HG03175 (cell line): ENCODE measurements at regions not wholly inside any gene's neighbourhood (a gene's known extent, or its start where the extent isn't known, plus 50 kb on each side); places are given as distances from the start of the nearest gene placed in this dataset.

Source experiments
- ATAC-seq: cut with Tn5 transposase; IDR thresholded peaks from one replicate; pipeline ENCODE4 v1.9.1; 2021; ENCODE audit warnings: mild to moderate bottlenecking, moderate library complexity; ENCODE audit not compliant: unreplicated experiment

GRCh38 chr10:84994722-84995121, 666.3 kb downstream of the CCSER2 start:
- ATAC-seq, result no peak

GRCh38 chr10:84996580-84996979, 668.2 kb downstream of the CCSER2 start:
- ATAC-seq, result no peak

GRCh38 chr10:84997870-84998269, 669.5 kb downstream of the CCSER2 start:
- ATAC-seq, result no peak

GRCh38 chr10:84999929-85000328, 671.5 kb downstream of the CCSER2 start:
- ATAC-seq, result no peak

GRCh38 chr10:85003083-85003482, 674.7 kb downstream of the CCSER2 start:
- peak; percentile 57 for ATAC-seq

GRCh38 chr10:85008488-85009184, 680.2 kb downstream of the CCSER2 start:
- ATAC-seq, result no peak

- no peak for ATAC-seq
Measured at GRCh38 chr10:85012305-85012704, 683.9 kb downstream of the CCSER2 start.

GRCh38 chr10:85026878-85027467, 698.6 kb downstream of the CCSER2 start:
- ATAC-seq, result no peak

- no peak for ATAC-seq
Measured at GRCh38 chr10:85032981-85033380, 704.6 kb downstream of the CCSER2 start.

- no peak for ATAC-seq
Measured at GRCh38 chr10:85036661-85037060, 708.3 kb downstream of the CCSER2 start.

GRCh38 chr10:85039311-85039710, 710.9 kb downstream of the CCSER2 start:
- ATAC-seq, result no peak

- no peak for ATAC-seq
Measured at GRCh38 chr10:85043207-85043606, 714.8 kb downstream of the CCSER2 start.

- ATAC-seq, result no peak
Measured at GRCh38 chr10:85045046-85045445, 716.7 kb downstream of the CCSER2 start.

GRCh38 chr10:85047170-85047834, 718.9 kb downstream of the CCSER2 start:
- ATAC-seq, result no peak

GRCh38 chr10:85047979-85048378, 719.6 kb downstream of the CCSER2 start:
- ATAC-seq, result no peak

- ATAC-seq, result no peak
Measured at GRCh38 chr10:85048644-85049043, 720.3 kb downstream of the CCSER2 start.

- ATAC-seq, result no peak
Measured at GRCh38 chr10:85060944-85061343, 732.6 kb downstream of the CCSER2 start.

- no peak for ATAC-seq
Measured at GRCh38 chr10:85061401-85061800, 733.0 kb downstream of the CCSER2 start.

- no peak for ATAC-seq
Measured at GRCh38 chr10:85067955-85068354, 739.6 kb downstream of the CCSER2 start.

GRCh38 chr10:85080934-85081333, 752.5 kb downstream of the CCSER2 start:
- no peak for ATAC-seq

GRCh38 chr10:85098835-85099521, 770.6 kb downstream of the CCSER2 start:
- no peak for ATAC-seq

- ATAC-seq, result no peak
Measured at GRCh38 chr10:85100495-85100894, 772.1 kb downstream of the CCSER2 start.
